HCT116 (cell line): ENCODE measurements at regions not wholly inside any gene's neighbourhood (a gene's known extent, or its start where the extent isn't known, plus 50 kb on each side); places are given as distances from the start of the nearest gene placed in this dataset.

ENCODE experiments used
- ATAC-seq: fragments of 200-7000 bp; cut with Tn5 transposase; 2 replicates; pipeline ENCODE4 v1.9.1; 2020; ENCODE audit warnings: mild to moderate bottlenecking, moderate library complexity
- BruUV-seq: library from RNA; stranded (reverse); fragments of 400-500 nt; replicated peaks from 2 replicates; lab custom pipeline; 2021; lab: Mats Ljungman, UMichigan
- CTCF ChIA-PET: fragments of 300-600 bp; sonication (Branson Sonifier 250); formaldehyde crosslinking; loops from one replicate; lab custom pipeline; 2021; ENCODE audit warnings: antibody characterized with exemption; lab: Charles Lee
- POLR2A ChIA-PET: fragments of 300-600, 350-600 bp; sonication (Branson Sonifier 250); formaldehyde crosslinking; loops from one replicate; lab custom pipeline; 2021; ENCODE audit warnings: antibody characterized with exemption; lab: Charles Lee
- RAD21 ChIA-PET, 2 experiments: fragments of 300-600 bp; sonication (Branson Sonifier 250); formaldehyde crosslinking; loops; one replicate each; lab custom pipeline; 2023; ENCODE audit warnings: low total read pairs in 2 of 2; ENCODE audit not compliant: uncharacterized antibody in 2 of 2, unreplicated experiment in 2 of 2, low non-redundant PET in 1 of 2; lab: Charles Lee
- DNase-seq: peaks from one replicate; pipeline ENCODE4 v3.0.0-alpha.2; 2010; ENCODE audit warnings: low read depth, low spot score
- H2AFZ ChIP-seq: fragments of 200-600 bp; shearing (Covaris generic), sonication (generic); 2 replicates; pipeline ENCODE4 v1.6.1; 2017; ENCODE audit warnings: low read depth, mixed run types, mixed read lengths, antibody characterized with exemption, low read length; ENCODE audit not compliant: poor library complexity, severe bottlenecking
- H3K27ac ChIP-seq: 2 replicates; pipeline ENCODE4 v1.5.1; 2012; ENCODE audit warnings: low read depth, low read length
- H3K27me3 ChIP-seq: fragments of 200-600 bp; sonication (generic); 2 replicates; pipeline ENCODE4 v1.6.1; 2016; ENCODE audit warnings: mixed run types, low read length, mixed read lengths; ENCODE audit not compliant: insufficient read depth
- H3K36me3 ChIP-seq, 2 experiments: fragments of 200-500 bp in 1 of 2; fragments of 200-600 bp in 1 of 2; sonication (Bioruptor generic) in 1 of 2; sonication (generic) in 1 of 2; 2 replicates each; pipeline versions ENCODE4 v1.5.1 to v1.6.1; 2014 to 2016; ENCODE audit warnings: low read length in 2 of 2, inconsistent platforms in 1 of 2, mixed read lengths in 1 of 2, mixed run types in 1 of 2; ENCODE audit not compliant: insufficient read depth in 2 of 2, control insufficient read depth in 1 of 2
- H3K4me1 ChIP-seq, 2 experiments: fragments of 200-600 bp in 1 of 2; sonication (generic) in 1 of 2; 2 replicates each; pipeline versions ENCODE4 v1.5.1 to v1.6.1; 2012 to 2017; ENCODE audit warnings: low read length in 2 of 2, inconsistent platforms in 1 of 2, mild to moderate bottlenecking in 1 of 2, mixed read lengths in 1 of 2, mixed run types in 1 of 2, moderate library complexity in 1 of 2; ENCODE audit not compliant: insufficient read depth in 2 of 2, control insufficient read depth in 1 of 2
- H3K4me2 ChIP-seq: fragments of 200-600 bp; sonication (generic); 2 replicates; pipeline ENCODE4 v1.6.1; 2017; ENCODE audit warnings: mixed run types, low read length, mixed read lengths
- H3K4me3 ChIP-seq, 2 experiments: fragments of 200-600 bp in 1 of 2; sonication (generic) in 1 of 2; replicated peaks in 1 of 2; 2 replicates each; pipeline ENCODE4 v1.5.1; 2011 to 2016; ENCODE audit warnings: low read length in 2 of 2, control low read depth in 1 of 2, low read depth in 1 of 2, mild to moderate bottlenecking in 1 of 2, mixed read lengths in 1 of 2, mixed run types in 1 of 2
- H3K79me2 ChIP-seq: fragments of 200-600 bp; sonication (generic); 2 replicates; pipeline ENCODE4 v1.6.1; 2017; ENCODE audit warnings: mild to moderate bottlenecking, mixed run types, low read length, moderate library complexity, mixed read lengths; ENCODE audit not compliant: insufficient read depth
- H3K9ac ChIP-seq: fragments of 200-600 bp; sonication (generic); 2 replicates; pipeline ENCODE4 v1.6.1; 2016; ENCODE audit warnings: low read length, mixed read lengths
- H3K9me2 ChIP-seq: fragments of 200-600 bp; sonication (generic), shearing (Covaris generic); 2 replicates; pipeline ENCODE4 v1.6.1; 2017; ENCODE audit warnings: mixed run types, mild to moderate bottlenecking, moderate library complexity; ENCODE audit not compliant: insufficient read depth
- H3K9me3 ChIP-seq, 2 experiments: fragments of 200-500 bp in 1 of 2; fragments of 200-600 bp in 1 of 2; sonication (Bioruptor generic) in 1 of 2; sonication (generic) in 1 of 2; 2 replicates each; pipeline ENCODE4 v1.6.1; 2014 to 2017; ENCODE audit warnings: low read length in 2 of 2, mixed read lengths in 2 of 2, inconsistent platforms in 1 of 2, low read depth in 1 of 2, mild to moderate bottlenecking in 1 of 2, mixed run types in 1 of 2, moderate library complexity in 1 of 2; ENCODE audit not compliant: control insufficient read depth in 1 of 2, insufficient read depth in 1 of 2
- H4K20me1 ChIP-seq: fragments of 200-600 bp; sonication (generic), shearing (Covaris generic); 2 replicates; pipeline ENCODE4 v1.6.1; 2017; ENCODE audit warnings: mixed run types, mild to moderate bottlenecking, moderate library complexity; ENCODE audit not compliant: insufficient read depth
- CEBPB ChIP-seq: IDR thresholded peaks from 2 replicates; pipeline ENCODE4 v1.6.1; 2012; ENCODE audit warnings: low read depth
- ELF1 ChIP-seq: IDR thresholded peaks from 2 replicates; pipeline ENCODE4 v1.6.1; 2012; ENCODE audit warnings: low read depth, borderline replicate concordance
- EZH2phosphoT487 ChIP-seq: fragments of 200-600 bp; IDR thresholded peaks from 2 replicates; pipeline ENCODE4 v1.6.1; 2018; ENCODE audit warnings: antibody characterized with exemption, borderline replicate concordance
- FOSL1 ChIP-seq: IDR thresholded peaks from 2 replicates; pipeline ENCODE4 v1.6.1; 2012; ENCODE audit warnings: low read depth
- POLR2A ChIP-seq: IDR thresholded peaks from 2 replicates; pipeline ENCODE4 v1.7.0; 2011; ENCODE audit warnings: borderline replicate concordance; ENCODE audit not compliant: insufficient read depth, insufficient read length; ENCODE audit errors: extremely low read depth
- POLR2AphosphoS5 ChIP-seq: IDR thresholded peaks from 2 replicates; pipeline ENCODE4 v1.6.1; 2011; ENCODE audit warnings: mild to moderate bottlenecking, low read depth, low read length, moderate library complexity
- RAD21 ChIP-seq: IDR thresholded peaks from 2 replicates; pipeline ENCODE4 v1.6.1; 2012; ENCODE audit warnings: low read depth, mild to moderate bottlenecking
- SIN3A ChIP-seq: IDR thresholded peaks from 2 replicates; pipeline ENCODE4 v1.6.1; 2012; ENCODE audit warnings: low read depth
- SP1 ChIP-seq: IDR thresholded peaks from 2 replicates; pipeline ENCODE4 v1.6.1; 2012; ENCODE audit warnings: low read depth
- TCF7L2 ChIP-seq: IDR thresholded peaks from 2 replicates; pipeline ENCODE4 v1.7.0; 2011; ENCODE audit warnings: borderline replicate concordance, inconsistent platforms; ENCODE audit not compliant: insufficient read depth, insufficient read length; ENCODE audit errors: extremely low read depth
- YY1 ChIP-seq: IDR thresholded peaks from 2 replicates; pipeline ENCODE4 v1.6.1; 2011; ENCODE audit warnings: low read length, low read depth, moderate library complexity, mild to moderate bottlenecking; ENCODE audit not compliant: insufficient replicate concordance; ENCODE audit errors: extremely low read depth
- intact Hi-C: fragments of 100-400 bp; cut with micrococcal nuclease; formaldehyde crosslinking; loops from 2 replicates; pipeline ENCODE4 v1.10.0; 2022
- TF ChIP-seq, protein P1 (sequence below): IDR thresholded peaks from 2 replicates; pipeline ENCODE4 v1.6.1; 2011; ENCODE audit warnings: mild to moderate bottlenecking, low read length, moderate library complexity; ENCODE audit not compliant: insufficient replicate concordance; ENCODE audit errors: extremely low read depth
- TF ChIP-seq, protein P2 (sequence below): IDR thresholded peaks from 2 replicates; pipeline ENCODE4 v1.6.1; 2012; ENCODE audit warnings: low read depth

DNA sequence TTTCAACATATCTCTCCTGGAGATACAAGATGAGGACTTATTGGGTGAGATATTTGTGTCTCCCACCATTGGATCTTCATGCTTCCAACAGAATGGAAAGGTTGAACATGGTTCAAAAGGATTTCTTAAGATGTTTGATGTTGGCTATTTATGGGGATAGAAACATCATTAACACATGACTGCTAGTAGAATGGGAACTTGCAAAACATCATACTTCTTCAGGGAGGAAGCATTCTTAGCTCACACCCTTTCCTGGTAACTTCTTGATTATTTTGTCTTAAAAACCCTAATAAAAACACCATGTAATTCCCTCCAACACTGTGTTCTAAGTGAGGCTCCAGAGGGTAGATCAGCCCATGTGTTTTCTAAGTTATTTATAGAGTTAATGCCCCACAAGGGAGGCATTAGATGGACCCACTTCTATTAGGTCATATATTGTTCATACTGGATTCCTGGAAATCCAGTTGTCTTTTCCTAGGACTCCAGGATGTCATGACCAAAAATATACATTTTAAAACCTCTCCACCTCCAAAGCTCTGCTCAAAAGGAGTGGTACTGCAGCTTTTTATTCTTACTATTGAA lies 95.8 kb downstream of the FOXD1 start (continued):
- TF ChIP-seq, protein P1, sequence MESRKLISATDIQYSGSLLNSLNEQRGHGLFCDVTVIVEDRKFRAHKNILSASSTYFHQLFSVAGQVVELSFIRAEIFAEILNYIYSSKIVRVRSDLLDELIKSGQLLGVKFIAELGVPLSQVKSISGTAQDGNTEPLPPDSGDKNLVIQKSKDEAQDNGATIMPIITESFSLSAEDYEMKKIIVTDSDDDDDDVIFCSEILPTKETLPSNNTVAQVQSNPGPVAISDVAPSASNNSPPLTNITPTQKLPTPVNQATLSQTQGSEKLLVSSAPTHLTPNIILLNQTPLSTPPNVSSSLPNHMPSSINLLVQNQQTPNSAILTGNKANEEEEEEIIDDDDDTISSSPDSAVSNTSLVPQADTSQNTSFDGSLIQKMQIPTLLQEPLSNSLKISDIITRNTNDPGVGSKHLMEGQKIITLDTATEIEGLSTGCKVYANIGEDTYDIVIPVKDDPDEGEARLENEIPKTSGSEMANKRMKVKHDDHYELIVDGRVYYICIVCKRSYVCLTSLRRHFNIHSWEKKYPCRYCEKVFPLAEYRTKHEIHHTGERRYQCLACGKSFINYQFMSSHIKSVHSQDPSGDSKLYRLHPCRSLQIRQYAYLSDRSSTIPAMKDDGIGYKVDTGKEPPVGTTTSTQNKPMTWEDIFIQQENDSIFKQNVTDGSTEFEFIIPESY, result no peak
- TF ChIP-seq YY1, result no peak

DNA sequence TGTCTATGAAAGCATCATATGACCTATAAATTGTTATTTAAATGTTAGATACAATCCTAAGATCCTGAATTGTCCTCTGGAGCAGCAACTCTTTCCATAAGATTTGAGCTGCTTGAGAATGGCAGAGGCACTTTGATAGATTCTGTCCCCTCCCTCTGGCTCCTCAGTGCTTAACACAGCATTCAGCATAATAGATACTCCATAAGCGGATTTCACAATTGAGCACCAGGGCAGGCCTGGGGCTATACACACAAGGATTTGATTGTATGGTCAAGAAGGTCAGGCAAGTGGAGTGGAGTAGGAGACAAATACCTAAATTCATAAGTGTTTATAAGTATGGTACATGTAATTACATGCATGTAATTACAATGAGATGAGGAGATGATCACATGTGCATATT lies 96.3 kb downstream of the FOXD1 start:
- H3K9me2 ChIP-seq, result no peaks in the 10 kb centered on the region
- no TSS peak for BruUV-seq
- H3K4me1 ChIP-seq, result no peaks in the 10 kb centered on the region
- no peaks in the 10 kb centered on the region for H3K36me3 ChIP-seq
- H4K20me1 ChIP-seq, result no peaks in the 10 kb centered on the region
- no peak overlapping the region for H3K4me2 ChIP-seq
- no peaks in the 10 kb centered on the region for H3K27me3 ChIP-seq
- intact Hi-C loops, result no loop called here
- ChIA-PET RAD21 (no interaction called here), POLR2A (no interaction called here), CTCF (no interaction called here)
- H3K9ac ChIP-seq, result no peak overlapping the region
- no peak overlapping the region for H3K4me3 ChIP-seq
- peaks cover 0 to 5% of the 10 kb centered on the region in 2 experiments; a peak in 1 of 4 replicates for H3K9me3 ChIP-seq
- no peak overlapping the region for H2AFZ ChIP-seq
- no peaks in the 10 kb centered on the region for H3K79me2 ChIP-seq
- no peak overlapping the region for H3K27ac ChIP-seq
- DNase-seq, result no peak
- TF ChIP-seq RAD21 (no peak), SP1 (no peak), SIN3A (no peak), CEBPB (no peak), FOSL1 (no peak), ELF1 (no peak), TCF7L2 (no peak), POLR2A (no peak), POLR2AphosphoS5 (no peak), EZH2phosphoT487 (no peak)
- TF ChIP-seq, protein P2, sequence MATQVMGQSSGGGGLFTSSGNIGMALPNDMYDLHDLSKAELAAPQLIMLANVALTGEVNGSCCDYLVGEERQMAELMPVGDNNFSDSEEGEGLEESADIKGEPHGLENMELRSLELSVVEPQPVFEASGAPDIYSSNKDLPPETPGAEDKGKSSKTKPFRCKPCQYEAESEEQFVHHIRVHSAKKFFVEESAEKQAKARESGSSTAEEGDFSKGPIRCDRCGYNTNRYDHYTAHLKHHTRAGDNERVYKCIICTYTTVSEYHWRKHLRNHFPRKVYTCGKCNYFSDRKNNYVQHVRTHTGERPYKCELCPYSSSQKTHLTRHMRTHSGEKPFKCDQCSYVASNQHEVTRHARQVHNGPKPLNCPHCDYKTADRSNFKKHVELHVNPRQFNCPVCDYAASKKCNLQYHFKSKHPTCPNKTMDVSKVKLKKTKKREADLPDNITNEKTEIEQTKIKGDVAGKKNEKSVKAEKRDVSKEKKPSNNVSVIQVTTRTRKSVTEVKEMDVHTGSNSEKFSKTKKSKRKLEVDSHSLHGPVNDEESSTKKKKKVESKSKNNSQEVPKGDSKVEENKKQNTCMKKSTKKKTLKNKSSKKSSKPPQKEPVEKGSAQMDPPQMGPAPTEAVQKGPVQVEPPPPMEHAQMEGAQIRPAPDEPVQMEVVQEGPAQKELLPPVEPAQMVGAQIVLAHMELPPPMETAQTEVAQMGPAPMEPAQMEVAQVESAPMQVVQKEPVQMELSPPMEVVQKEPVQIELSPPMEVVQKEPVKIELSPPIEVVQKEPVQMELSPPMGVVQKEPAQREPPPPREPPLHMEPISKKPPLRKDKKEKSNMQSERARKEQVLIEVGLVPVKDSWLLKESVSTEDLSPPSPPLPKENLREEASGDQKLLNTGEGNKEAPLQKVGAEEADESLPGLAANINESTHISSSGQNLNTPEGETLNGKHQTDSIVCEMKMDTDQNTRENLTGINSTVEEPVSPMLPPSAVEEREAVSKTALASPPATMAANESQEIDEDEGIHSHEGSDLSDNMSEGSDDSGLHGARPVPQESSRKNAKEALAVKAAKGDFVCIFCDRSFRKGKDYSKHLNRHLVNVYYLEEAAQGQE, result no peak
- TF ChIP-seq, protein P1, result no peak
- no peak for ATAC-seq
